GM12891 (cell line): ENCODE measurements at regions not wholly inside any gene's neighbourhood (a gene's known extent, or its start where the extent isn't known, plus 50 kb on each side); places are given as distances from the start of the nearest gene placed in this dataset.

Experiments
- DNase-seq: peaks from one replicate; pipeline ENCODE4 v3.0.0; 2011; ENCODE audit warnings: low spot score; ENCODE audit not compliant: insufficient read length
- FAIRE-seq: peaks from 2 replicates; lab custom pipeline; 2011; peaks lifted over from hg19 to GRCh38; lab: Jason Lieb, UNC
- PAX5 ChIP-seq: IDR thresholded peaks from 2 replicates; pipeline ENCODE4 v1.6.1; 2011; ENCODE audit warnings: low read length, moderate library complexity, mild to moderate bottlenecking; ENCODE audit not compliant: insufficient read depth, severe bottlenecking
- POLR2A ChIP-seq: IDR thresholded peaks from 2 replicates; pipeline ENCODE4 v1.6.1; 2011; ENCODE audit warnings: low read depth, low read length, control low read depth
- POLR2AphosphoS5 ChIP-seq: IDR thresholded peaks from 2 replicates; pipeline ENCODE4 v1.6.1; 2011; ENCODE audit warnings: low read depth, low read length, control low read depth
- POU2F2 ChIP-seq: IDR thresholded peaks from 2 replicates; pipeline ENCODE4 v1.6.1; 2011; ENCODE audit warnings: low read depth, mild to moderate bottlenecking, control low read depth, low read length, moderate library complexity
- SPI1 ChIP-seq: IDR thresholded peaks from 2 replicates; pipeline ENCODE4 v1.6.1; 2011; ENCODE audit warnings: low read depth, low read length, control low read depth
- TAF1 ChIP-seq: IDR thresholded peaks from 2 replicates; pipeline ENCODE4 v1.6.1; 2011; ENCODE audit warnings: low read depth, low read length, control low read depth

DNA sequence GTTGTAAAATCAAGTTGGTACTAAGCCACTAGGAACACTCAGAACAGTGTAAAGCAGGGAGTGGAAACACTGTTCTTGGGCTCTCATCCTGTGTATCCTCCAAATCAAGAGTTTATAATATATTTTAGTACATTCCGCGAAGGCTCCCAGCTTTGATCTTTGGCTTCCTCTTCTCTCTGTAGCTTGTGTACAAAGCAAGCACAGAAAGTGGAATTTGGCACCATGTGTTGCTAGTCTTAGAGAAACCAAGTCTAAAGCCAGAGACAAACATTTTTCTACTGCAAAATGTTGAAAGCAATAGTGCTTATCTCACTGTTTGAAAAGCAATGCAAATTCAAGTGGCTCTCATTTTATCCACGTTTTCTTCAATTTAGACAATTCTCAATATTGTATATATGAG lies 1893.3 kb upstream of the WWC1 start:
- TF ChIP-seq POU2F2 (no peak), PAX5 (no peak), TAF1 (no peak), POLR2A (no peak), SPI1 (no peak), POLR2AphosphoS5 (no peak)
- FAIRE-seq (no peak), DNase-seq (no peak)

DNA sequence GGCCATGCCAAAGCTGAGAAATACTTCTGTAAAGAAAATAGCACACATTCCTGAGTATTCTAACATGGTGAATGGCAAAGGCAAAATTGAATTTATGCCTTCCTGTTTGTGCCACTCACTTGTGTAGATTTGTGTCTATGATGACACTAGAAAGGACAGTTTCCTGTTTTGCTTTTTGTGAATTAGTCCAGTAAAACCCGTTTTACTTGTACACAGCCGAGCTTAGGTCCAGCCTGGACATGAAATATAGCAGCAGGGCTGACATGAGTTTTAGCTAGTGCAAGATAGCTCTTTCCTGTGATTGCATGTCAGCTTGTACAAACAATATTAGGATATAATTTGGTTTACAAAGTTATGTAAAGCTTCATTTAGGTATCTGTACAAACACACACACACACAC lies 1891.7 kb upstream of the WWC1 start:
- FAIRE-seq (no peak), DNase-seq (no peak)
- TF ChIP-seq TAF1 (no peak), POU2F2 (no peak), SPI1 (no peak), POLR2AphosphoS5 (no peak), POLR2A (no peak), PAX5 (no peak)

- no peak for DNase-seq
- TF ChIP-seq SPI1 (no peak), POU2F2 (no peak), PAX5 (no peak), TAF1 (no peak), POLR2AphosphoS5 (no peak), POLR2A (no peak)
- no peak for FAIRE-seq
Observed at GRCh38 chr5:166401391-166401790, 1890.1 kb upstream of the WWC1 start.

- FAIRE-seq (no peak), DNase-seq (no peak)
- TF ChIP-seq POU2F2 (no peak), POLR2AphosphoS5 (no peak), TAF1 (no peak), POLR2A (no peak), PAX5 (no peak), SPI1 (no peak)
Observed at GRCh38 chr5:166412191-166412590, 1879.3 kb upstream of the WWC1 start.

DNA sequence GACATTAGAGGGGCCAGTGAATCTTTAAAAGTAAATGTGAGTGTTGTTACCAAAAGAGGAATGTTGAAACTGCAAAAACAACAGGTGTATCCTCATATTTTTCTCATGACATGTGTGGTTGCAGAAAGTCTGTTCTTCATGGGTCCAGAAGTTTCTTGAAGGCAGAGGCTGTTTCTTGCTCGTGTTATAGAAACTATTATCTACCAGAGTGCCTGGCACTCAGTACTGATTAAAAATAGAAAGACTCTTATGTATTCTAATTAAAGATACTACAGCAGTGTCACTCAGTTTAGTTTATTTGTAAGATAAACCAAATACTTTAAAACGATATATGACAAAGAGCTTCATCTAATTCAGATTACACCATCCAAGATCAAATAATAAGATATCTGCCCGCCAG lies 1864.2 kb upstream of the WWC1 start:
- TF ChIP-seq POLR2AphosphoS5 = no peak
- FAIRE-seq (no peak), DNase-seq (no peak)

DNA sequence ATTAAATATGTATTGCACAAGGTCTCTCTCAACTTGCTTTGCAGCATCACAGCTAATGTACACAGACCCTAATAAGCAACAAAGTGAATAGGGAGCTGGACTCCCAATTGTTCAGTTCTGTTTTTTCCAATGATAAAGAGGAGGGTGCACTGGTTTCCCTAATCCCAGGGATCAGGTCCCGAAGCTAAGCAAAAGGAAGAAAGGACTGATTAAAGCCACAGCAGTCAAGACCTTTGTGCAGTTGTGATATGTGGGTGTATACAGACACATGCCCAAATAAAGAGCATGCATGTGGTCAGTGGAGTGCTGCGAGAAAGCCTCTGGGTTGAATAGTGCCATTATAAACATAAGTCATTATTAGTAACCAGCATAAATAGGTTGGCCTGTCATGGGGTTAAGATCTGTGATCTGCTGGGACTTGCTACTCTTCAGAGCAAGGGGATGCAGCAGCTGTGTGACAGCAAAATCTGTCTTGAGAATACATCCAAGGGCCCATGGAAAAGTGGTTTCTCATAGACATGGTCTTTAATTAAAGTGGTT lies 1863.1 kb upstream of the WWC1 start:
- FAIRE-seq (no peak), DNase-seq (no peak)
- TF ChIP-seq POLR2A = no peak
- TF ChIP-seq TAF1 = no peak
- TF ChIP-seq POLR2AphosphoS5 = no peak
- no peak for TF ChIP-seq POU2F2
- no peak for TF ChIP-seq PAX5
- TF ChIP-seq SPI1 = no peak

DNA sequence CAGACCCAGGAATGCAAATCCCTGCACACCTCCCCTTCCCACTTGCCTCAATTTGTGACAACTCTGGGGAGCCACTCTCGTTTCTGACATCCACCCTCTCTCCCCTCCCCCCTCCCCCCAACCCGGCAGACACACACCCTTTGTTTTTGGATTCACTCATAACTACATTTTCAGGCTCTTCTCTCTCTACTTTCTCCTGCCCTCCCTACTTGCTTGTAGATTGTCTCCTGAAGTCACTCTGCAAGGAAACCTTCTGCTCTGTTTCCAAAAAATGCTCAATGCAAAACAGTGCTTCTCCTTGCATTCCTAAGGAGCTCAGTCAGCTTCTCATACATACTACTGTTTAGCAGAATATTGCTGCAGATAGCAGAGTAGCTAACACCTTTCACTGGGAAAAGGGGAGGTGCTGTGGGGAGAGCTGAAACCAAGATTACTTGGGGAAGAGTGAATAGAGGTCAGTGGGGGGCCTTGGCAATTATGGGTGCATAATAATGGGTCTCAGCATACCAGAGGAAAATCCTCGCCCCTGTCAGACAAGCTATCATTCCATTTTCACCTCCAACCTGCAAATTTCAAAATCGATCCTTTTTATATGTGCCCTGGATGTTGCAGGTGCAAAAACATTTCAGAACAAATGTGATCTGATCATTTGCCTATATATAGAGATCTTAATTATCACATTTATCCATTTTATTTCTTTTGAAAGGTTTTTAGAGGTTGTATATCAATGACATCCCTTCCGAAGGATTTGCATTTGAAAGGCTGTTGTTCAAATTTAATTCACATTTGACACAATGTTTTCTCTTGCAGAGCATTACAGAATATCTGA lies 1860.7 kb upstream of the WWC1 start:
- no peak for DNase-seq
- FAIRE-seq = no peak
- no peak for TF ChIP-seq POLR2A
- TF ChIP-seq POU2F2 = no peak
- no peak for TF ChIP-seq POLR2AphosphoS5
- TF ChIP-seq TAF1 = no peak
- TF ChIP-seq PAX5 = no peak
- TF ChIP-seq SPI1 = no peak

- FAIRE-seq (no peak), DNase-seq (no peak)
- TF ChIP-seq POLR2AphosphoS5 = no peak
- no peak for TF ChIP-seq POU2F2
- no peak for TF ChIP-seq SPI1
- no peak for TF ChIP-seq PAX5
- TF ChIP-seq TAF1 = no peak
- no peak for TF ChIP-seq POLR2A
Observed at GRCh38 chr5:166431456-166431855, 1860.0 kb upstream of the WWC1 start.

- no peak for DNase-seq
- TF ChIP-seq POLR2A = no peak
- TF ChIP-seq PAX5 = no peak
- no peak for TF ChIP-seq SPI1
- no peak for TF ChIP-seq POLR2AphosphoS5
- TF ChIP-seq TAF1 = no peak
- TF ChIP-seq POU2F2 = no peak
- FAIRE-seq = no peak
Observed at GRCh38 chr5:166433679-166434078, 1857.8 kb upstream of the WWC1 start.
